Panc1 (cell line): ENCODE measurements at regions not wholly inside any gene's neighbourhood (a gene's known extent, or its start where the extent isn't known, plus 50 kb on each side); places are given as distances from the start of the nearest gene placed in this dataset.

Experiments used
- CTCF ChIP-seq: fragments of 450-650 bp; IDR thresholded peaks from 2 replicates; pipeline ENCODE4 v1.5.1; 2017; ENCODE audit warnings: mild to moderate bottlenecking
- POLR2AphosphoS5 ChIP-seq: IDR thresholded peaks from 2 replicates; pipeline ENCODE4 v1.6.1; 2012; ENCODE audit warnings: mild to moderate bottlenecking, low read depth, low read length, moderate library complexity
- REST ChIP-seq, 2 experiments: IDR thresholded peaks; 2 replicates each; pipeline ENCODE4 v1.6.1; 2011 to 2012; ENCODE audit warnings: low read depth in 2 of 2, control low read depth in 1 of 2, low read length in 1 of 2, mild to moderate bottlenecking in 1 of 2, moderate library complexity in 1 of 2; ENCODE audit not compliant: insufficient read depth in 1 of 2

GRCh38 chr22:27574651-27575050 lies 226.9 kb downstream of the MN1 start:
- TF ChIP-seq CTCF: no peak
- TF ChIP-seq REST (IDR thresholded peaks at IDR 0.05; ENCODE audit: insufficient read depth in 1 of 2, low read depth in 2 of 2, low read length in 1 of 2): no peak
- TF ChIP-seq POLR2AphosphoS5: no peak
